ENCODE measurements at regions not wholly inside any gene's neighbourhood (a gene's known extent, or its start where the extent isn't known, plus 50 kb on each side); places are given as distances from the start of the nearest gene placed in this dataset.

DNA sequence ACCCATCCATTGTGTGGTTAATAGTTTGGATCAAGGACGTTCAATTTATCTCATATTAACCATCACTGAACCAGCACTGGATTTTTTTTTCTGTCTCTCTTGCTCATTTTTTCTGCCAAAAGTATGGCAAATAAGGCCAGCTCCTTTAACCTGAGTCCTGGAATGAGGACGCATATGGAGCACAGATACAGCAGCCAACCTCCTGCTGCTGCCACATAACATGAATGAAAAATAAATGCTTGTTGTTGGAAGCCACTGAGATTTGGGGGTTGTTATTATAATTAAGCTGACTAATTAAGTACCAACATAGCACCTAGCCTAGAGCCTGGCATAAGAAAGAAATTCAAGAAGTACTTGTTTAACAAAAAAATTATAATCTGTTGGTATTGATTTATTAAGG, 335.3 kb upstream of the DUSP10 start:
- Histone ChIP-seq H3K9me2 (replicated peaks; ENCODE audit: low read depth, low read length) (no peaks in the 10 kb centered on the region), H3K36me3 (ENCODE audit: insufficient read depth, low read length) (no peaks in the 10 kb centered on the region), H3K9ac (ENCODE audit: low read depth, low read length, poor library complexity, severe bottlenecking) (no peak overlapping the region), H3F3A (ENCODE audit: low read depth) (no peaks in the 10 kb centered on the region), H3K9me3 (ENCODE audit: insufficient read depth, low read depth, low read length) (no peaks in the 10 kb centered on the region), H3K27me3 (ENCODE audit: insufficient read depth, low read length, poor library complexity, severe bottlenecking) (no peaks in the 10 kb centered on the region), H3K4me2 (ENCODE audit: low read depth, low read length, poor library complexity, severe bottlenecking) (no peak overlapping the region), H2AFZ (ENCODE audit: low read length) (no peak overlapping the region), H3K4me3 (ENCODE audit: low read length, poor library complexity, severe bottlenecking) (no peak overlapping the region), H3K4me1 (ENCODE audit: insufficient read depth, low read length, poor library complexity, severe bottlenecking) (no peaks in the 10 kb centered on the region), H4K20me1 (ENCODE audit: insufficient read depth, low read length, poor library complexity, severe bottlenecking) (no peaks in the 10 kb centered on the region), H3K79me2 (ENCODE audit: insufficient read depth, low read length) (no peaks in the 10 kb centered on the region)
- TF ChIP-seq EZH2phosphoT487 (IDR thresholded peaks at IDR 0.05; ENCODE audit: borderline replicate concordance): no peak
- TF ChIP-seq, protein P1, sequence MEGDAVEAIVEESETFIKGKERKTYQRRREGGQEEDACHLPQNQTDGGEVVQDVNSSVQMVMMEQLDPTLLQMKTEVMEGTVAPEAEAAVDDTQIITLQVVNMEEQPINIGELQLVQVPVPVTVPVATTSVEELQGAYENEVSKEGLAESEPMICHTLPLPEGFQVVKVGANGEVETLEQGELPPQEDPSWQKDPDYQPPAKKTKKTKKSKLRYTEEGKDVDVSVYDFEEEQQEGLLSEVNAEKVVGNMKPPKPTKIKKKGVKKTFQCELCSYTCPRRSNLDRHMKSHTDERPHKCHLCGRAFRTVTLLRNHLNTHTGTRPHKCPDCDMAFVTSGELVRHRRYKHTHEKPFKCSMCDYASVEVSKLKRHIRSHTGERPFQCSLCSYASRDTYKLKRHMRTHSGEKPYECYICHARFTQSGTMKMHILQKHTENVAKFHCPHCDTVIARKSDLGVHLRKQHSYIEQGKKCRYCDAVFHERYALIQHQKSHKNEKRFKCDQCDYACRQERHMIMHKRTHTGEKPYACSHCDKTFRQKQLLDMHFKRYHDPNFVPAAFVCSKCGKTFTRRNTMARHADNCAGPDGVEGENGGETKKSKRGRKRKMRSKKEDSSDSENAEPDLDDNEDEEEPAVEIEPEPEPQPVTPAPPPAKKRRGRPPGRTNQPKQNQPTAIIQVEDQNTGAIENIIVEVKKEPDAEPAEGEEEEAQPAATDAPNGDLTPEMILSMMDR (conservative IDR thresholded peaks at IDR 0.05; ENCODE audit: low read length): no peak

DNA sequence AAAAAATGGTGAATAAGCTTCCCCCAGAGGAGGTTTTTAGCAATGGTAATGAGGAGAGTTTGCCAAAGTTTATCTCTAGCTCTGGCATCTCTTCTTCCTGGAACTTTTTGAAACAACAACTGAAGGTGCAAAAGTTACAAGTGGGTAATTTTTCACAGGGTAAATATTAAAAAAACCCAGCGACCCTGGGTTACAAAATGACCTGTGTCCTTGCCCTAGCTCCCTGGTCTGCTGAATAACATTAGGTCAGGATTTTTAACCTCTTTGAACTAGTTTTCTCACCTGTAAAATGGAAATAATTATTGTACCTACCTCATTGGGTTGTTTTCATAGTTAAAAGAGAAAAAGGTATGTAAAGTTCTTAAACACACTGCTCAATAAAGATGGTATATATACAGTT, 332.4 kb upstream of the DUSP10 start:
- H3K36me3 ChIP-seq (ENCODE audit: insufficient read depth, low read length): no peaks in the 10 kb centered on the region
- no peak overlapping the region for H3K4me3 ChIP-seq (ENCODE audit: low read length, poor library complexity, severe bottlenecking)
- H3F3A ChIP-seq (ENCODE audit: low read depth): no peaks in the 10 kb centered on the region
- no peaks in the 10 kb centered on the region for H3K9me3 ChIP-seq (ENCODE audit: insufficient read depth, low read depth, low read length)
- H3K4me1 ChIP-seq (ENCODE audit: insufficient read depth, low read length, poor library complexity, severe bottlenecking): no peaks in the 10 kb centered on the region
- H3K9ac ChIP-seq (ENCODE audit: low read depth, low read length, poor library complexity, severe bottlenecking): no peak overlapping the region
- H3K27me3 ChIP-seq (ENCODE audit: insufficient read depth, low read length, poor library complexity, severe bottlenecking): no peaks in the 10 kb centered on the region
- no peak overlapping the region for H2AFZ ChIP-seq (ENCODE audit: low read length)
- no peak overlapping the region for H3K4me2 ChIP-seq (ENCODE audit: low read depth, low read length, poor library complexity, severe bottlenecking)
- H4K20me1 ChIP-seq (ENCODE audit: insufficient read depth, low read length, poor library complexity, severe bottlenecking): no peaks in the 10 kb centered on the region
- no peaks in the 10 kb centered on the region for H3K79me2 ChIP-seq (ENCODE audit: insufficient read depth, low read length)
- no peaks in the 10 kb centered on the region for H3K9me2 ChIP-seq (replicated peaks; ENCODE audit: low read depth, low read length)
- no peak for TF ChIP-seq EZH2phosphoT487 (IDR thresholded peaks at IDR 0.05; ENCODE audit: borderline replicate concordance)
- TF ChIP-seq, protein P1 (conservative IDR thresholded peaks at IDR 0.05; ENCODE audit: low read length): no peak

DNA sequence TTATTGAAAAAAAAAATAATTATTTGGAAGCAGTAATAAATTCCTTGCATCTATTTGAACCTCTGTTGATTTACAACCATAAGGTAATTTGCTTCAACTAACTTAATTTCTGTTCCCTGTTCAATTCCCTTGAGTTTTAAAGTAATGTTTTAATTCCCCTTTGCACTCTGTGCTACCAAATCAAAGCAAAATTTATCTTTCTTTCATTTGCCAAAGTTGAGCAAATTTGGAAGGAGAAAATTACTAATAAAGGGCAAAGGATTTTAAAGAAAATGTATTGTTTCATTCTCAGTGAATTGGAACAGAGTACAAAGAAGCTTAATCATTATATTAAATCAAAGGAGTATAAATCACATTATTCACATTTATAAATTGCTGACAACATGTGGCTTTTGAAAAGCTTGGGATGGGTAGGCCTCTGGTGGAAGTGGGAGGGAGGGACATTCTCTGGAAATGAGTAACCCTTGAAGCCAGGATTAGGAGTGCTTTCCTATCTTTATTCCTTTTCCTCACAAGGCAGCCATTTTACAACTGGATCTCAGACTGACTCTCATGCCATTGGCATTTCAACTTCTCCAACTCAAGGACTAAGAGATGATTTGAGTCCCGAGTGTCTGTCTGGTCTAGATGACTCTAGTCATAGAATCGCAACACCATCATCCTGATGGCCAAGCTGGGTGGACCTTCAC, 331.6 kb upstream of the DUSP10 start:
- Histone ChIP-seq H3K36me3 (ENCODE audit: insufficient read depth, low read length) (no peaks in the 10 kb centered on the region), H3K9me2 (replicated peaks; ENCODE audit: low read depth, low read length) (no peaks in the 10 kb centered on the region), H3K9me3 (ENCODE audit: insufficient read depth, low read depth, low read length) (no peaks in the 10 kb centered on the region), H3K27me3 (ENCODE audit: insufficient read depth, low read length, poor library complexity, severe bottlenecking) (no peaks in the 10 kb centered on the region), H3K4me2 (ENCODE audit: low read depth, low read length, poor library complexity, severe bottlenecking) (no peak overlapping the region), H3K79me2 (ENCODE audit: insufficient read depth, low read length) (no peaks in the 10 kb centered on the region), H3F3A (ENCODE audit: low read depth) (no peaks in the 10 kb centered on the region), H2AFZ (ENCODE audit: low read length) (no peak overlapping the region), H3K4me1 (ENCODE audit: insufficient read depth, low read length, poor library complexity, severe bottlenecking) (peaks cover 8% of the 10 kb centered on the region), H3K9ac (ENCODE audit: low read depth, low read length, poor library complexity, severe bottlenecking) (no peak overlapping the region), H3K4me3 (ENCODE audit: low read length, poor library complexity, severe bottlenecking) (no peak overlapping the region), H4K20me1 (ENCODE audit: insufficient read depth, low read length, poor library complexity, severe bottlenecking) (no peaks in the 10 kb centered on the region)
- TF ChIP-seq, protein P1 (conservative IDR thresholded peaks at IDR 0.05; ENCODE audit: low read length): no peak
- TF ChIP-seq EZH2phosphoT487 (IDR thresholded peaks at IDR 0.05; ENCODE audit: borderline replicate concordance): no peak
